HepG2 (cell line): ENCODE measurements at regions not wholly inside any gene's neighbourhood (a gene's known extent, or its start where the extent isn't known, plus 50 kb on each side); places are given as distances from the start of the nearest gene placed in this dataset.

ENCODE experiments used
- ATAC-seq: fragments of 200-7000 bp; cut with Tn5 transposase; 3 replicates; pipeline ENCODE4 v1.9.1; 2020; ENCODE audit warnings: mild to moderate bottlenecking, moderate library complexity
- BruUV-seq: library from RNA; stranded (reverse); fragments of 400-500 nt; replicated peaks from 2 replicates; lab custom pipeline; 2021; lab: Mats Ljungman, UMichigan
- CTCF ChIA-PET: fragments of 300-600 bp; formaldehyde crosslinking; extraction: SDS; loops from one replicate; lab custom pipeline; 2021; ENCODE audit warnings: low total read pairs, inconsistent platforms, low intra/inter-chr PET ratio; lab: Yijun Ruan, JAX
- POLR2A ChIA-PET: fragments of 350-600 bp; sonication (Branson Sonifier 250); formaldehyde crosslinking; loops from one replicate; lab custom pipeline; 2020; ENCODE audit warnings: antibody characterized with exemption, inconsistent platforms; lab: Yijun Ruan, JAX
- DNase-seq: peaks from one replicate; pipeline ENCODE4 v3.0.0-alpha.2; 2015; ENCODE audit warnings: low spot score
- FAIRE-seq: peaks from 3 replicates; lab custom pipeline; 2011; peaks lifted over from hg19 to GRCh38; lab: Jason Lieb, UNC
- H2AFZ ChIP-seq: one replicate; pipeline ENCODE4 v1.6.1; 2011; ENCODE audit warnings: low read length, inconsistent platforms
- H3K27ac ChIP-seq: fragments of 300-600 bp; 3 replicates; pipeline ENCODE4 v1.8.0; 2011; ENCODE audit warnings: mixed run types, mild to moderate bottlenecking, mixed read lengths, low read length, inconsistent platforms; ENCODE audit not compliant: insufficient read depth; ENCODE audit errors: extremely low read length
- H3K27me3 ChIP-seq, 2 experiments: fragments of 200-600 bp in 1 of 2; 2 replicates in 1 of 2; 3 replicates in 1 of 2; pipeline versions ENCODE4 v1.6.0 to v1.8.0; 2011; ENCODE audit warnings: low read length in 2 of 2, mild to moderate bottlenecking in 2 of 2, moderate library complexity in 2 of 2, inconsistent platforms in 1 of 2; ENCODE audit not compliant: insufficient read depth in 2 of 2, control insufficient read depth in 1 of 2
- H3K36me3 ChIP-seq, 2 experiments: fragments of 200-600 bp in 1 of 2; replicated peaks in 1 of 2; 2 replicates in 1 of 2; 3 replicates in 1 of 2; pipeline versions ENCODE4 v1.5.1 to v1.8.0; 2011; ENCODE audit warnings: low read length in 2 of 2, inconsistent platforms in 1 of 2; ENCODE audit not compliant: insufficient read depth in 2 of 2, control insufficient read depth in 1 of 2
- H3K4me1 ChIP-seq: 2 replicates; pipeline ENCODE4 v1.5.1; 2012; ENCODE audit warnings: low read length, inconsistent platforms; ENCODE audit not compliant: insufficient read depth
- H3K4me2 ChIP-seq: 2 replicates; pipeline ENCODE4 v1.6.0; 2011; ENCODE audit warnings: low read depth, low read length, inconsistent platforms
- H3K4me3 ChIP-seq, 3 experiments: fragments of 200-600 bp in 1 of 3; sonication (generic), shearing (Covaris generic) in 1 of 3; replicated peaks in 1 of 3; 2 replicates each; pipeline ENCODE4 v1.5.1; 2011 to 2016; ENCODE audit warnings: low read length in 3 of 3, inconsistent platforms in 2 of 3, low read depth in 2 of 3, mild to moderate bottlenecking in 2 of 3, control low read depth in 1 of 3, mixed read lengths in 1 of 3; ENCODE audit not compliant: insufficient read depth in 1 of 3
- H3K79me2 ChIP-seq: one replicate; pipeline ENCODE4 v1.6.1; 2011; ENCODE audit warnings: low read length, inconsistent platforms; ENCODE audit not compliant: insufficient read depth
- H3K9ac ChIP-seq: 2 replicates; pipeline ENCODE4 v1.6.0; 2011; ENCODE audit warnings: mild to moderate bottlenecking, low read depth, low read length, inconsistent platforms; ENCODE audit not compliant: insufficient read depth
- H3K9me3 ChIP-seq: 2 replicates; pipeline ENCODE4 v1.5.1; 2012; ENCODE audit warnings: mild to moderate bottlenecking, low read length
- H4K20me1 ChIP-seq: 2 replicates; pipeline ENCODE4 v1.6.0; 2011; ENCODE audit warnings: inconsistent platforms, mild to moderate bottlenecking, low read length, moderate library complexity; ENCODE audit not compliant: insufficient read depth
- BORCS8-MEF2B ChIP-seq: sonication (generic); formaldehyde crosslinking; IDR thresholded peaks from 2 replicates; pipeline ENCODE4 v1.8.0; 2022; ENCODE audit warnings: mild to moderate bottlenecking, missing genetic modification reagents
- CCDC6 ChIP-seq: sonication (generic); formaldehyde crosslinking; IDR thresholded peaks from 2 replicates; pipeline ENCODE4 v1.8.1; 2022; ENCODE audit warnings: mild to moderate bottlenecking, missing genetic modification reagents, moderate library complexity
- GMEB1 ChIP-seq: sonication (generic); formaldehyde crosslinking; IDR thresholded peaks from 2 replicates; pipeline ENCODE4 v1.5.1; 2020; ENCODE audit warnings: missing genetic modification reagents, mild to moderate bottlenecking, borderline replicate concordance
- KLF15 ChIP-seq: sonication (generic); formaldehyde crosslinking; IDR thresholded peaks from 2 replicates; pipeline ENCODE4 v1.8.1; 2023; ENCODE audit warnings: borderline replicate concordance, mild to moderate bottlenecking, inconsistent platforms, missing genetic modification reagents, mixed read lengths
- PHF20 ChIP-seq: sonication (generic); formaldehyde crosslinking; IDR thresholded peaks from 2 replicates; pipeline ENCODE4 v1.5.0; 2020; ENCODE audit warnings: mild to moderate bottlenecking, missing genetic modification reagents
- SAP130 ChIP-seq: IDR thresholded peaks from 2 replicates; pipeline ENCODE4 v1.6.1; 2016; ENCODE audit warnings: low read depth
- SOX5 ChIP-seq: IDR thresholded peaks from 2 replicates; pipeline ENCODE4 v1.6.1; 2016; ENCODE audit warnings: borderline replicate concordance
- TAF1 ChIP-seq: sonication (generic); formaldehyde crosslinking; IDR thresholded peaks from 2 replicates; pipeline ENCODE4 v1.4.0; 2020; ENCODE audit warnings: missing genetic modification reagents
- TARDBP ChIP-seq: sonication (generic); formaldehyde crosslinking; IDR thresholded peaks from 2 replicates; pipeline ENCODE4 v1.8.0; 2022; ENCODE audit warnings: mild to moderate bottlenecking, missing genetic modification reagents
- TOPORS ChIP-seq: sonication (generic); formaldehyde crosslinking; IDR thresholded peaks from 2 replicates; pipeline ENCODE4 v1.8.0; 2023; ENCODE audit warnings: mild to moderate bottlenecking, missing genetic modification reagents
- TRAFD1 ChIP-seq: sonication (generic); formaldehyde crosslinking; IDR thresholded peaks from 2 replicates; pipeline ENCODE4 v1.5.1; 2020; ENCODE audit warnings: missing genetic modification reagents, mild to moderate bottlenecking, borderline replicate concordance
- ZNF17 ChIP-seq: sonication (generic); formaldehyde crosslinking; IDR thresholded peaks from 2 replicates; pipeline ENCODE4 v1.5.0; 2020; ENCODE audit warnings: mild to moderate bottlenecking, missing genetic modification reagents
- ZNF430 ChIP-seq: sonication (generic); formaldehyde crosslinking; IDR thresholded peaks from 2 replicates; pipeline ENCODE4 v1.9.0; 2021; ENCODE audit warnings: mild to moderate bottlenecking, missing genetic modification reagents
- WGBS: methylation state at CpG from one replicate; pipeline ENCODE4 v1.1.6; 2017; ENCODE audit warnings: low lambda C conversion rate; 5-methylcytosine and 5-hydroxymethylcytosine counted together
- in situ Hi-C: cut with HindIII; loops from 2 replicates; pipeline ENCODE4 v1.10.0; 2017; ENCODE audit warnings: low pct_unique_long_range_greater_than_20kb; ENCODE audit not compliant: extremely low pct_ligation_motif_present
- intact Hi-C: fragments of 100-400 bp; cut with micrococcal nuclease; formaldehyde crosslinking; loops from one replicate; pipeline ENCODE4 v1.10.0; 2022; ENCODE audit not compliant: unreplicated experiment
- TF ChIP-seq, protein P1 (sequence below): sonication (generic); formaldehyde crosslinking; IDR thresholded peaks from 2 replicates; pipeline ENCODE4 v1.4.0; 2020; ENCODE audit warnings: missing genetic modification reagents, borderline replicate concordance
- TF ChIP-seq, protein P2 (sequence below): sonication (generic); formaldehyde crosslinking; conservative IDR thresholded peaks from 2 replicates; pipeline ENCODE4 v1.4.0; 2020; ENCODE audit warnings: missing genetic modification reagents

DNA sequence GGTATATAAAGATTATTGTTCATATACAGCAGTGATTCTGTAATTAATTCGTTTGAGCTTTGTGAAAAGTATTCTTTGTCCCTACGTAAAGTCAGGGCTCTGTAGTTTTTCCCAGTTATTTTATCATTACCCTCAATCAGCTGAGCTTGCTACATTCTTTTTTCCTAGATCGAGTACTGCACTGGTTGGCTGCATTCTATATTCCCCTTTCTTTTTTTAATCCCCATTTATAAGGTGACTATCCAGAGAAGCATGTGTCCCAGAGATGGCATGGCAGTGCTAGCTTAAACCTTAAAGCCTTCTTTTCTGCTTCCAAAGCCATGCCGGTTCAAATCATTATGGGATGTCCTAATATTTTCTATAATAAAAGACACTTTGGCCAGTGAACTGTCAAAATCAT is 230.1 kb upstream of the CELF2 start (continued):
- TF ChIP-seq KLF15 (CRISPR knock-in tag) (no peak), TARDBP (CRISPR knock-in tag) (no peak), TOPORS (no peak)

DNA sequence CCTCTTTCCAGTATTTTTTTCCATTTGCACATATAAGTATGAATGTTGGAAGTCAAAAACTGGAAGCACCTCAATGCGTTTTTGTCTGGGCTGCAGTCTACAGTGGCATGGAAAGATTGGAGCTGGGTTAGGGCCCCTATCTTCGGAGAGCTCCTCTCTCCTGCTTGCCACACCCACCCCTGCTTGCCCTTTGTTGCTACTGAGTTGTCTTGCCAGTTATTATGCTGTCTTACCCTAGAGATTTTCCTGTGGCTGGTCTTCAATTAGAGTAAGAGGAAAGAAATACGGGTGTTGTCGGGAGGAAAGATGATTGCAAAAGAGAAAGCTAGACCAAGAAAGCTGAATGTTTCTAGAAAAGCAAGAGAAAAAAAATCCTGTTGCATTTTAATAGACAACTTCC is 228.9 kb upstream of the CELF2 start:
- no peak overlapping the region for H3K27ac ChIP-seq
- no peak overlapping the region for H2AFZ ChIP-seq
- WGBS, result 37% methylated on average over 4 of the region's 4 CpGs
- no peak for FAIRE-seq
- H3K9ac ChIP-seq, result no peak overlapping the region
- ChIA-PET POLR2A (no interaction called here), CTCF (no interaction called here)
- H3K4me2 ChIP-seq, result no peak overlapping the region
- H3K4me1 ChIP-seq, result no peaks in the 10 kb centered on the region
- BruUV-seq, result no TSS peak
- no peak overlapping the region for H3K4me3 ChIP-seq
- H3K9me3 ChIP-seq, result peaks cover 15% of the 10 kb centered on the region
- DNase-seq, result no peak
- no peak for ATAC-seq
- no peaks in the 10 kb centered on the region for H3K79me2 ChIP-seq
- in situ Hi-C loops (no loop called here), intact Hi-C loops (no loop called here)
- H3K27me3 ChIP-seq, result no peaks in the 10 kb centered on the region
- no peaks in the 10 kb centered on the region for H4K20me1 ChIP-seq
- no peaks in the 10 kb centered on the region for H3K36me3 ChIP-seq
- TF ChIP-seq, protein P1, sequence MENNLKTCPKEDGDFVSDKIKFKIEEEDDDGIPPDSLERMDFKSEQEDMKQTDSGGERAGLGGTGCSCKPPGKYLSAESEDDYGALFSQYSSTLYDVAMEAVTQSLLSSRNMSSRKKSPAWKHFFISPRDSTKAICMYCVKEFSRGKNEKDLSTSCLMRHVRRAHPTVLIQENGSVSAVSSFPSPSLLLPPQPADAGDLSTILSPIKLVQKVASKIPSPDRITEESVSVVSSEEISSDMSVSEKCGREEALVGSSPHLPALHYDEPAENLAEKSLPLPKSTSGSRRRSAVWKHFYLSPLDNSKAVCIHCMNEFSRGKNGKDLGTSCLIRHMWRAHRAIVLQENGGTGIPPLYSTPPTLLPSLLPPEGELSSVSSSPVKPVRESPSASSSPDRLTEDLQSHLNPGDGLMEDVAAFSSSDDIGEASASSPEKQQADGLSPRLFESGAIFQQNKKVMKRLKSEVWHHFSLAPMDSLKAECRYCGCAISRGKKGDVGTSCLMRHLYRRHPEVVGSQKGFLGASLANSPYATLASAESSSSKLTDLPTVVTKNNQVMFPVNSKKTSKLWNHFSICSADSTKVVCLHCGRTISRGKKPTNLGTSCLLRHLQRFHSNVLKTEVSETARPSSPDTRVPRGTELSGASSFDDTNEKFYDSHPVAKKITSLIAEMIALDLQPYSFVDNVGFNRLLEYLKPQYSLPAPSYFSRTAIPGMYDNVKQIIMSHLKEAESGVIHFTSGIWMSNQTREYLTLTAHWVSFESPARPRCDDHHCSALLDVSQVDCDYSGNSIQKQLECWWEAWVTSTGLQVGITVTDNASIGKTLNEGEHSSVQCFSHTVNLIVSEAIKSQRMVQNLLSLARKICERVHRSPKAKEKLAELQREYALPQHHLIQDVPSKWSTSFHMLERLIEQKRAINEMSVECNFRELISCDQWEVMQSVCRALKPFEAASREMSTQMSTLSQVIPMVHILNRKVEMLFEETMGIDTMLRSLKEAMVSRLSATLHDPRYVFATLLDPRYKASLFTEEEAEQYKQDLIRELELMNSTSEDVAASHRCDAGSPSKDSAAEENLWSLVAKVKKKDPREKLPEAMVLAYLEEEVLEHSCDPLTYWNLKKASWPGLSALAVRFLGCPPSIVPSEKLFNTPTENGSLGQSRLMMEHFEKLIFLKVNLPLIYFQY, result no peak
- TF ChIP-seq SOX5 (CRISPR knock-in tag), result no peak
- no peak for TF ChIP-seq CCDC6 (CRISPR knock-in tag)
- TF ChIP-seq TRAFD1 (CRISPR knock-in tag), result no peak
- no peak for TF ChIP-seq TAF1 (CRISPR knock-in tag)
- no peak for TF ChIP-seq PHF20 (CRISPR knock-in tag)
- TF ChIP-seq, protein P2, sequence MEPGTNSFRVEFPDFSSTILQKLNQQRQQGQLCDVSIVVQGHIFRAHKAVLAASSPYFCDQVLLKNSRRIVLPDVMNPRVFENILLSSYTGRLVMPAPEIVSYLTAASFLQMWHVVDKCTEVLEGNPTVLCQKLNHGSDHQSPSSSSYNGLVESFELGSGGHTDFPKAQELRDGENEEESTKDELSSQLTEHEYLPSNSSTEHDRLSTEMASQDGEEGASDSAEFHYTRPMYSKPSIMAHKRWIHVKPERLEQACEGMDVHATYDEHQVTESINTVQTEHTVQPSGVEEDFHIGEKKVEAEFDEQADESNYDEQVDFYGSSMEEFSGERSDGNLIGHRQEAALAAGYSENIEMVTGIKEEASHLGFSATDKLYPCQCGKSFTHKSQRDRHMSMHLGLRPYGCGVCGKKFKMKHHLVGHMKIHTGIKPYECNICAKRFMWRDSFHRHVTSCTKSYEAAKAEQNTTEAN, result no peak
- no peak for TF ChIP-seq GMEB1 (CRISPR knock-in tag)
- no peak for TF ChIP-seq ZNF17 (CRISPR knock-in tag)
- TF ChIP-seq ZNF430 (CRISPR knock-in tag), result no peak
- no peak for TF ChIP-seq BORCS8-MEF2B (CRISPR knock-in tag)
- no peak for TF ChIP-seq SAP130
